Left hindlimb (tissue), 1 donor: ENCODE measurements at regions not wholly inside any gene's neighbourhood (a gene's known extent, or its start where the extent isn't known, plus 50 kb on each side); places are given as distances from the start of the nearest gene placed in this dataset.

Experiments used
- DNase-seq: peaks from one replicate; pipeline ENCODE4 v3.0.0-alpha.2; 2018

DNA sequence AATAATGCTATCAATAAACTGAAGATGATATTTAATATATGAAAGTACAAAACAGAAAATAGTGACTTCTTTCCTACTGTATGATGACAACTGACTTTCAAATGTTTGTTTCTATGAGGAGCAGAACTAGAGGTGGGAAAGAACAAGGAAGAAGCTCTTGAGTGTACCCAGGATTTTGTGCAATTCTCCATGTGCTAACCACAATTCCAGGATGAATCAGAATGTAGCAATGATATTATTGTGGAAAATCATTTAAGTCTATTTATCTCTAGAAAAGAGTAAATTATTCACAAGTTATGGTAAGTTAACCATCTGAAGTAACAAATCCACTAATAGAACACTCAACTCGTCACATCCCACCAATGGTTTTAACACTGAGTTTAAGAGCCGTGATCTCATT, 324.1 kb upstream of the EMCN start:
- DNase-seq, result no peak

DNA sequence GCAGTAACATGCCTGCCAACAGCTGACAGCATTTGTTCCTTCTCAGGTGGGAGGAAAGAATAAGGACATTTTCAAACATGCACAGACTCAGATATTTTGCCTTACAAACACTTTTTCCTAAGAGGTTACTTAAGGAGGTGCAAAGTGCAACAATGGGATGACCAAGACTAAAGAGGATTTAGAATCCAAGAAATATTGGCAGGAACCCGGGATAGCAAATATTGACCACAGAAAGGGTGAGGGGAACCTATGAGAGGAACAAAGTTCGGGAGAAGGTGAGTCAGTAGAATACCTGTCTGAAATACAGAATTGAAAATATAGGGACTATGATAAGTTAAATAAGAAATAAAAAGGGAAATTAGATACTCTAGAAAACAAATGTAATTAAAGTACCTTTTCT, 321.9 kb upstream of the EMCN start:
- no peak for DNase-seq

DNA sequence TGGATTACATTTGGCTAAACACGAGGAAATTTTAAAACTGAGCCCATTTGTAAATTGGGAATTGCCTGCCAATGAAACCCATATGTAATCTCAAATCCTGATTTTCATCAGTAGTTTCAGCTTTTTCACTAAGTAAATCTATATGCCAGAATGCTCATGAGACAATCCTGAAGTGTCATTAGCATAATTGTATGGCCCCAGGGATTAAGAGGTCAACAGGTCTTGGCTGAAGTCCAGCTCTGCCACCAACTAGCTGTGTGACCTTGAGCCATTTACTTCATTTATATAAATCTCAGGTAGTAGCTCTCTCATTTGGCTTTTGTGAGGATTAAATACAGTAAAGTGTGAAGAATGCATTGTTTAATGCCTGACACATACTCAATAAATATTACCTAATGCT, 320.5 kb upstream of the EMCN start:
- no peak for DNase-seq

DNA sequence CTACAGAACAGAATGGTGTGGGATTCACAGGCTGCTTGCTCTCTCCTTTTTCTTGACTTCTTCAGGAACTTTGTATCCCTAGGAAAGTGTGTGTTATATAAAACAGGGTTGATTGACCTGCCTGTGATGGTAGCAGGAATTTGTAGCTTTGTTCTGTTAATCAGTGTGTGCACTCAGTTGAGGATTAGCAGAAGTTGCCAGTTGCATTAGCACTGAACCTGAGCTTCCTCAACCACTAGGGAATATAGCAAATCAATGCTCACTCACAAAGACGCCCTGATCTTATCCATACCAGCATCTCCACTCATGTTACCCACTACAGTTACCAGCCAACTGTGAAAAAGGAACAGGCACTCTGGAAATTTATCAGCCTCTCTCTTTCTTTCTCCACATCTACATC, 319.1 kb upstream of the EMCN start:
- no peak for DNase-seq

DNA sequence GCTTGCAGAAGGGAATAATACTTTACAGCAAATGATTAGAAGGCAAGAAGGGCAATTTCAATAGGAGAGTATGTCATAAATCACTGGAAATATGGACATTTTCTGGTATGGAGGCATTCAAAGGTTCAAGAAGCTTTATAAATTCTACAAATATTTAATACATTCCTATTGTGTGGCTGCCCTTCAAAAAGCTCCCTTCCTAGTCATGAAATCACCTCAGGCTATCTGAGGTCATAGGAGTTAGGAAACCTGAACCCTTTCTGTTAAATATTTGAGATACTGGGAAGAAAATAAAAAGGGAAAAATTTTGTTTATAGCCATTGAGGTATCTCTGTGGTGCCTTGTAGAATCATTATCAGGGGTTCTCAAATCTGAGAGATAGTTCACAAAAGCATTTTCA, 316.8 kb upstream of the EMCN start:
- DNase-seq, result no peak

DNA sequence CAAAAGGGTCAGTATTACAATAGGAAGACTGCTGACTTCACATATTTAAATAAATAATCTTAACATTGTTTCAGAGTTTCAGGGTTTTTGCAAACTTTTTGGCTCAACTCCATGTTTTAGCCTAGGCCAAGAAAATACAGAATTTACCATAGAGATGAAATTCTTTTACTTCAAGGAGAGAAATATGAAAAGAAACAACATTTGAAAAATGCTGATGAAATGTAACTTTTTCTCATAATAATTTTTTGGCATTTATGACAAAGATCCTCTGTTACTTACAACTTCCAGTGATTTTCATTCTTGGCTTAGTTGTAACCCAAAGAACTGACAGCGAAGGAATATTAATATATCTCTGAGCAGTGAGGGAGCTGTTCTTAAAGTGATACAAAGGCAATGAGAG, 316.1 kb upstream of the EMCN start:
- no peak for DNase-seq

DNA sequence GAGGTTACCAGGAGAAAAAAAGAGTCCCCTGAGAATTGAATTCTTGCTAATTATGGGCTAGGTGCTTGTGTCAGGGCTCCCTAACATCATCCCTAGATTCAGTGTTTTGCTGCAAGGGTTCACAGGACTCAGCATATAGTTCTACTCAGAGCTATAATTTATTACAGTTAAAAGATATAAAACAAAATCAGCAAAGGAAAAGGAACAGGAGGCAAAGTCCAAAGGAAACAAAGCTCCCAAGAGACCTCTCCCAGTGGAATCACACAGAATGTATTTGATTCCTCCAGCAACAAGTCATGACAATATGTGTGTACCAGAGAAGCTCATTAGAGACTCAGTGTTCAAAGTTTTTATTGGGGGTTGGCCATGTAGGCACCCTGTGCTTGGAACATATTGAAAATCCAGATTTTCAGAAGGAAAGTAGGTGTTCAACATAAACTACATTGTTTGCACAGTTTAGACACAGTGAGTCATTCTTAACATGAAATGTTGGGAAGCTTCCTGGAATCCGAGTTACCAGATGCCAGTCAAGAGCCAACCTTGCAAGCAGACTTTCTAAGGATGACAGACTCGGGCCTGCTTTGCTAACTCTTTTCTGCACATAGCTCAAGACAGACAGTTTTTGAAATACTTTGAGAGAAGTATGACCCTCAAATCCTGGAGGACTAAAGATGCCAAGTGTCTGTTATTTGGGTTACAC, 311.3 kb upstream of the EMCN start:
- DNase-seq, result no peak

DNA sequence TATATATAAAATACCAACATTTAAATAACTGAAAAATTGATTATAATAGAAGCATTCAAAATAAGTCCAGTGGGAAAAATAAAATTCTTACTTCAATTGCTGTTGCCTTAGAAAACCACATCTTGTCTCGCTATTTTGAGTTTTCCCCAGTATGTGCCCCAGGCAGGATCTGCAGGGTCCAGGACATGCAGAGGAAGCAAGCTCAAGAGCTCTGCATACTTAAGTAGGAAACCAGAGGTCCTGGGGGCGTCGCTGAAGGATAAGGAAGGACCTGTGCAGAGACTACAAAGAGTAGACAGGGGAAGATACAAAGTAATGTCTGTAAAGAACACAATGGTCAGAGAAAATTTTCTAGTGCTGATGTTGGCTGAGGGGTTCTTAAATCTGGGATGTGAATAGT, 310.5 kb upstream of the EMCN start:
- DNase-seq, result no peak

DNA sequence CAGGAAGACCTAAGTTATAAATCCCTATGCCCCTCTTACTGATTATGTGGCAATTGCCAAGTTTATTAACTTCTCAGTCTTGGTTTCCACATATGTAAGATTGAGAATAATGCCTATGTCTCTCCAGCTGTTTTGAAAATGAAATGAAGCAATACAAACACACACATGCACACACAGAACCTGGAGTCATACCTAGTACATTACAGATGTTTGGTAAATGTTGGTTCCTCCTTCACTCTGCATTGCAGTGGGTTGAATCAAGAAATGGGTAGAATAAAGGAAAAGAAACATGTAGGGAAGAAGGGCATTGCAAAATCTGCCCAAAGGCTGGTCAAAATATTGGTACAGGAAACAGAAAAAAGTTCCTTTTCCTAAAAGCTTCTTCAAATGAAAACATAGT, 309.9 kb upstream of the EMCN start:
- no peak for DNase-seq

DNA sequence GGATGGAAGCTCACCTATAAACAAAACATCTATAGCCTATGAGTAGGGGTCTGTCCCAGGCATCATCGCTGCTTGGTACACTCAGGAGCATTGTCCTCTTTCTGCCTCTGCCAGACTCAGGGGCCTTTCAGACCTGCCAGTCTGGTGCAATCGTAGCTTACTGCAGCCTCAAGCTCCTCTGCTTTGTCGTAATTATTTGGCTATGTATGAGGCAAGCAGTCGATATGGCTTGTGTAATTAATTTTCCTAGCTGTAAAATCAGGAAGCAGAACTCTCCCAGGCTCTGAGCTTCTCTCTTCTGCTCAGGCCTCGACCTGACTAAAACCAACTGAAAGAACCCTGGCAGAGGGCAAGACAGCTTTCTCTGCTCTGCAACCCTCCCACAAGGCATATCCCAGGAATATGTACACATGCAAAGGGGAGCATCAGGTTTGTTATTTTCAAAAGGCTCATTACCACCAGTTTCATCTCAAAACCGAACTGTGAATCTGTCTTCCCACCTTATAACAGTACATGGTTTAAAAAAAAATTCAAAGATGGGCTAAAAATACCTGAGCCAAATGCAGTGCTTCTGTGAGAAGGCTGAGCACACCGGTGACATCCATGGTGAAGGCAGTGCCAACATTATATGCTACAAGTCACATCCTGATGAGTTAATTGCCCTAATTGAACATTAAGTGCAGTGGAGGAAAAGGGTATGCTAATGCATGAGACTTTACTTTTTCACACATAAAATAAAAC, 309.2 kb upstream of the EMCN start:
- no peak for DNase-seq

DNA sequence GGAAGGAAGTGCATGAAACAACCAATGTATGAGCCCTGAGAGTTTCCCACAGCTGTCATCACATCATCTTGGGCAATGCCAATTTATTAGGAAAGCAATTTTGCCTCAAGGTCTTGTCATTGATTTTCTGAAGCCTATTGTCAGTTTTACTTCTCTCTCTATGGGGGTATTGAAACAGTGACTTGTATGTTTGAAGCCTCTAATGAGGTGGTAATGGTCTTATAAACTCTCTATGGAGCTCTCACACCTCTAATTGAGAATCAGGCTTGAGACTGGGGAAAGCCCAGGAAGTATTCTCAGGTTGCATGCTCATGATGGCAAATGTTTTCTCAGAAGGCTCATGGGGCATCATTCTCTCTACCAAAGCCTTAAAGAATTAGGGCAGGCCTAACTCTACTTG, 308.2 kb upstream of the EMCN start:
- no peak for DNase-seq

DNA sequence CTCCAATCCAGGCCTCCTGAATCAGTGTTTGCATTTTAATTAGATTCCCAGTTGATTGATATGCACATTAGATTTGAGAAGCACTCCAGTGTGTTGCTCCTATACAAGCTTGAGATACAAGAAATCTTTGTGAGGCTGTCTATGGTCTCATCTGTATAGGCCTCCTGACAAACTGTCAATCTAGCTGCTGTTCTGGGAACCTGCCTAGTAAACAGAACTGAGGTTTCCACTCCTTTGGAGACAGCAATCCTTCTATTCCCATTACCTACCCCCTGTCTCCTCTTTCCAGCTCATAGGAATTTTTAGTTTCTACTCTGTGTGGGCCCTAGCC, 306.1 kb upstream of the EMCN start:
- DNase-seq, result no peak

DNA sequence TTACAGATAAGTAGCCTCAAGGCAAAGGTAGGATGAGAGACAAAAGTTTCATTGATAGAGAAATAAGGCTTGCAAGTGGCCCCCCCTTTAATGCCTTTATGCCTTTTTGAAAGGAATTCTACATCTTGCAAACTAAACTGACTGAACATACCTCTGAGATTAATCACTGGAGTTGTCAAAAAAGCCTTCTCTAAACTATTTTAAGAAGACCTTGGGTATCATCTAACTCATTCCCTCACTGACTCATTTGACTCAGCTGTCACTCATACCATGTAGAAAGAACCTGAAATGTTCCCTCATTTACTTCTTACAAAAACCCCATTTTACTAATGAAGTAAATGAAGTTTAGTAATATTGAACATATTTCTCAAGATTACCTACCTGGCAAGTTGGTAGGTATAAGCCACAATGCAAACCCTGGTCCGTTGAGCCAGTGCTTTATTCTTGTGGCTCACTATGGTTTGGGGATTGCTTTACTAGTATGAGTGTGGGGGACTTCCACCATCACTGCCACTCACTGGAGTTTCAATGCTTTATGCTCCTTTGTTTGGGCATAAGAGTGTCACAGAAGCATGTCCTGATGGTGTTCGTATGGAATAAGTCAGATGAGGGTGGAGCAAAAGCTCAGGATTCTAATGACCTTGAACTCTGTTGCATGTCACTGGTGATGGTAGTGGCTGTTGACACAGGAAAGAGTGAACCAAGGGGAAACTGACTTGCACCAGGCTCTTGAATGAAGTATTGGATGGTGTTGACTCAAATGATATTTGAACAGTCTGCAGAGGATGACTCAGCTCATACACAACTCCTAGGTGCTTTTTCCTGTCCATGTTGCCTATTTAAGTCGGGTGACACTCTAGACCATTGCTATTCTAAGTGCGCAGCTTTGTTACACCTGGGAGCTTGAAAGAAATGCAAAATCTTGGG, 305.5 kb upstream of the EMCN start:
- DNase-seq, result no peak

DNA sequence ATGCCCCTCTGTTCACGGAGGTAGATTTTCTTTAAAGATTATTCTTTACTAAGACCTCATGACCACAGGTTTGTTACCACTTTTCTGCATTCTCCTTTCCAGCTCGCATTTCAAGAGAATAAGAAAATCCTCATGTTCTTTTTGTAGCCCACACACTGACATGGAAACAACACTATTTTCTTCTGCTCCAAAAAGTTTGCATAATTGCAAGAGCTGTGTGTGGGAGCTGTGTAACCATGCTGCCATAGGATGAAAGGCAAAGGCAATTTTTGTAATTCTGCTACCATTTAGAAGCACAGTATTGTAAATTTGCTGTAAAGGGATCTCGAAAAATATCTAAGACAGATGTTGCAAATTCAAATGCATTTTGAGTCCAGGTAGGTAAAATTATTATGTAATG, 302.4 kb upstream of the EMCN start:
- no peak for DNase-seq

DNA sequence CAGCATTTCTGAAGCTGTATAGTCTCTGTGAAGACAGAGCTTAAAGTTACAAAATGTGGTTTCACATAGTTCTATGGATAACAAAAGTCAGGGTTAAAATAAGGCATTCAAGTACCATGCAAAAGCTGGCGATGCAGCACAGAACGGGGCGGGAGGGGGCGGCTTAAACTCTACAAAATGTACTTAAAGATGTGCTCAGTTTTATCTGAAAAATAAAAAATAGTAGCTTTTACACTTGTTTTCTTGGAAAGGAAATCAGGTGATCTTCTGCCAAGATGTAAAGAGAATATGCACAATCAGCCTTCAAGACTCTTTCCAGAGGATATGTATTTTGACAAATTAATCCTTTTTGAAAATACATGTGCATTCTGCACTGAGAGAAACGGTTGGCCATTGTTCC, 301.7 kb upstream of the EMCN start:
- DNase-seq, result no peak

DNA sequence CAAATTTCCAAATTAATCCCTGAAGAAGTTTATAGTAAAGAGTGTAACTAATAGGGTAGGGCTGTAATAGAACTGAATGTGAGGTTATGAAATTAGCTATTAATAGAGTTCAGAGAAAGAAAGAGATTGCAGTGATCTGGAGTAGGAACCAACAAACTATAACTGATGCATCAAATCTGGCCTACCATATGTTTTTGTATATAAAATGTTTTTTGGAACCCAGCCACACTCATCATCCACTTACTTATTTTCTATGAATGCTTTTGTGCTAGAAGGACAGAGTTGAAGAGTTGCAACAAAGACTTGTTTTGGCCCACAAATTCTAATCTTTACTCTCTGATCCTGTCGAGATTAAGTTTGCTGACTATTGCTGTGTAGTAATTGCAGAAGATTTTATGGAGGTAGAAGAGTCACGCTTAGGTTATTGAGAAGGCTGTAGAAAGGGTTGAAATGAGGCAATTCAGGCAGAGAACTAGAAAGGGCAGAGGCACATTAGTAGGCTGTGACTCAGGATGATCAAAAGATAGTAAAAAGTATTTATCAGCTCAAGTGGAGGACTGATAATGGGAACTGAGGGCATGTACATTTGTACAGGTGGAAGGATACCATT, 298.7 kb upstream of the EMCN start:
- no peak for DNase-seq

DNA sequence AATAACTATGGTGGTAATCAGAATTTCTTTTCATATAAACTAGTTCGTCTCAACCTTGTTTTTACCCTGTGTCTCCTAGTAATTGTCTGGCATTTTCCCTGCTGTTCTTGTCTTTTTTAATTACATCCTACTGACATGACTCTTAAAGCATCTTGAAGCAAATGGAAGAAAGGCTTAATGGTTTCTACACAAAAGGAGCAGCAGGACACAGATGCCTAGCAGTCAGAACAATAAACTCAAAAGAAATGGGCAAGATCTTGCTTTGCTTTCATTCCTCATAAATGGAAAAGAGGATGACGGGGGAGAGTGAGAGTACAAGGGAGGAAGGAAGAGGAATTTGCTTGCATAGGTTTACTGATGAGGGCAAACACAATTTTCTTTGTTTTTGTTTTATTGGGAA, 293.2 kb upstream of the EMCN start:
- no peak for DNase-seq

DNA sequence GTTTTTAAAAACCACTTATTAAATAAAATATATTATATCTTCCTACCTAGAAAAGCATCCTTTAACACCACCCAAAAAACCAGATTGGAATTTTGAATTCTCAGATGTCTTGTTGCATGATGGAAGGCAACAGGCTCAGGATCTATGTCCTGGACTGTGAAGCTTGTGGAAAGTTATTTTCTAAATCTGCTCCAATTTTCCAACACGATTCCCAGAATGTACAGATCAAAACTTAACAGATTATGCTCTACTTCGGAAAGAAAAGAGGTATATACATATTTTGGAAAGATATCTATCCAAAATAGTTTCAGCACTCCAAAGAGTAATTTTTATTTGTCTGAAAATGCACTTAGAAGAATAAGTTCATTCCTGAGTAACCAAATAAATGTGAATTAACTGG, 291.7 kb upstream of the EMCN start:
- DNase-seq, result no peak

DNA sequence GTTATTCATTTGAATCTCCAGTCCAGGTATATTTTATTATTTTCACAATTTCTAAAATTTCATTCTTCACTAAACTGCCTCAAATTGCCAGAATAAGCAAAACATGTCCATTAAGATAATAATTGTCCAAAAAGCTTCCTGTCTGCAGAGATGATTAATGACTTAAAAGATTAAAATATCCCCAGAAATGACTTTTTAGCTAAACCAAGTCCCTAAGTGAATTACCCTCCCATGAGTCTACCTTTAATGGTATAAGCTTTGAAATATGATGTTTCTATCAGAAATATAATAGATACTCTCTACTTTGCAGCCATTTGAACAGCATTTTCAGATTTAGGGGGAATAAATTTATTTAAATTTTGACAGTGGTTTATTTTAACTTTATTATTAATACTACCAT, 289.2 kb upstream of the EMCN start:
- DNase-seq, result no peak

DNA sequence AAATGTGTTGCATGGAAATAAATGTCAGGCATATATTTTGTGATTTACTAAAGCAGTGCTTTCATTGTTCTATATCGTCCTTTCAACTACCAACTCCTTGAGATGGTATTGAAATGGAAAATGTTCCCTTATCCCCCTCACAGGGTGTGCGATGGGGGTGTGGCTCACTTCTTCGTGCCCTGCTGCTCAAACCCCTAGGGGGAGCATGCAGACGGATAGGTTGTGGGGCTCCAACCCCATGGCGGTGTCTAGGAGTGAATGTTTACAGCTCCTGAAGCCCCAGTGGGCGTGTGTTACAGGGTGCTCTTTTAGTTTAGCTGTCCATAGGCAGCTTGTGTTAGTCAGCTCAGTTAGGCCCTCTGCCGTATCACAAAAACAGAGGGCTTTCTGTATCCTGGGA, 287.7 kb upstream of the EMCN start:
- no peak for DNase-seq

DNA sequence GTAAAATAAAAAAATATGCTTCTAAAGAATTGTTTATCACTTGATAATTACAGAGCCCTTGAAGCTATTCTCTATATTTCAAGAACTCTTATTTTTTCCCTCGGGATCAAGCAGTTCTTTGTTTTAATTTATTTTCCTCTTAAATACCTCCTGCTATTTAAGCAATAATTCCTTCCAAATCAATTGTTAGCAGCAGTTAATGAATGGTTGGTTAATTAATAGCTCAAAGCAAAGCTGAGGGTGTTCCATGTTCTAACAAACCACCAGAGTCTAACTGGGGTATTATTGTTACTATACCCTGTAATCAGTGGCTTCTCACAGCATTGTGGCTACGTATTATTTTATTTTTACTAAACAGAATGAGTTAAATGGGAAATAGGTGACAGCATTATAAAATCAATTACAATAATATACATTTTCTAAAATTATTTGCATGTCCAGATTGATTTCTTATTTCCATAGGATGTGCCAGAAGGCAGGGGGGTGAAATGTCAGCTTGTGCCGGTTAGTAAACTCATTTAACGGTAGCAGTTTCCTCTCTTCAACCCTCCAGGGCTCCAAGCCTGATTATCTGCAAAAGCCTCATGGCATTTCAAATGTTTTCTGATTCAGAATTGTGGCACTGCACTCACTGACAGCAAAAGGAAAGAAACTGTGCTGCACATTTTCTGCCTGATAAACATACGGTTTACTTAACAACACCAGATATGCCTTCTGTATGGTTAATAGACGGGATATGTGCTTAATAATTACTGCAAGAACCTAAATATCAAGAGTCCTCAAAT, 286.9 kb upstream of the EMCN start:
- no peak for DNase-seq

DNA sequence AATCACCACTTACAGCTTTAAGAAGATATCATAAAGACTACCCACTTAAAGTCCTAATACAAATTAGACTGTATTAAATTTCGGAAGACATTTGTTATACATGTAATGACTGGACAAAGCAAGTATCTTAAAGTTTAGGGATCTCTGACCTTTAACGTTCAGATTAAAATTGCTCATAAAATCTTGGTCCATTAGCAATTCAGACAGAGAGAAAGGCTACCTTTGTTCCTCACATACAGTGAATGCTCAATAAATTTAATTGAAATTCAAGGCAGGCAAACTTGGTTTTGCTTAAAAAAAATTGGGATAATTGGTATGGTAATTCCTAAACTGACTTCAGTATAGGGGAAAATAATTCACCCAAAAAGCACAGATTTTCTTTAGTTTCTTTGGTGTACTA, 285.9 kb upstream of the EMCN start:
- DNase-seq, result no peak
